Omental fat pad (tissue), 3 donors: ENCODE measurements at regions not wholly inside any gene's neighbourhood (a gene's known extent, or its start where the extent isn't known, plus 50 kb on each side); places are given as distances from the start of the nearest gene placed in this dataset.

Experiments used
- ATAC-seq: fragments of 150-250 bp; one replicate; pipeline ENCODE4 v1.9.1; 2016; ENCODE audit warnings: mild to moderate bottlenecking, moderate library complexity; ENCODE audit not compliant: low FRiP score
- DNase-seq: peaks from one replicate; pipeline ENCODE4 v3.0.0-alpha.2; 2019; ENCODE audit warnings: low spot score
- TF ChIP-seq, protein P1 (sequence below), 3 donors: fragments of 450-650 bp; IDR thresholded peaks; one replicate each; pipeline ENCODE4 v1.5.1; 2016 to 2017; ENCODE audit warnings: antibody characterized with exemption in 3 of 3, mild to moderate bottlenecking in 3 of 3, moderate library complexity in 2 of 3

DNA sequence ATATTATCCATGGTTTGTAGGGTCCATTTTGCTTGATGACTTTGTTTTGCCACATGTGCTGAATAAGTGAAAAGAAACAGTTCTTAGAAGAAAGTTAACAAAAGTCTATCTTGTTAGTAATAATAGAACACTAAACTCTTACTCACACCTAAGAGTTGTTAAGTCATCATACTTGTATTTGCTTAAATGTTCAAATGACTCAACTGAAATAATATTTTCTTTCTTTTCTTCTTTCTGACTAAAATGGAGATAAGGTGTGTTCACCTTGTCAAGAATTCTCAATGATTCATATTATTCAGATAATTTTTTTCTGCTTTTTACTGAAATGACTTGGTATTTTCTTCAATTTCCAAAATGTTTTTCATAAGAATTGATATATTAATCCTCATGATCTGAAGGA lies 327.2 kb downstream of the HTR1B start:
- no peak for ATAC-seq
- TF ChIP-seq, protein P1, sequence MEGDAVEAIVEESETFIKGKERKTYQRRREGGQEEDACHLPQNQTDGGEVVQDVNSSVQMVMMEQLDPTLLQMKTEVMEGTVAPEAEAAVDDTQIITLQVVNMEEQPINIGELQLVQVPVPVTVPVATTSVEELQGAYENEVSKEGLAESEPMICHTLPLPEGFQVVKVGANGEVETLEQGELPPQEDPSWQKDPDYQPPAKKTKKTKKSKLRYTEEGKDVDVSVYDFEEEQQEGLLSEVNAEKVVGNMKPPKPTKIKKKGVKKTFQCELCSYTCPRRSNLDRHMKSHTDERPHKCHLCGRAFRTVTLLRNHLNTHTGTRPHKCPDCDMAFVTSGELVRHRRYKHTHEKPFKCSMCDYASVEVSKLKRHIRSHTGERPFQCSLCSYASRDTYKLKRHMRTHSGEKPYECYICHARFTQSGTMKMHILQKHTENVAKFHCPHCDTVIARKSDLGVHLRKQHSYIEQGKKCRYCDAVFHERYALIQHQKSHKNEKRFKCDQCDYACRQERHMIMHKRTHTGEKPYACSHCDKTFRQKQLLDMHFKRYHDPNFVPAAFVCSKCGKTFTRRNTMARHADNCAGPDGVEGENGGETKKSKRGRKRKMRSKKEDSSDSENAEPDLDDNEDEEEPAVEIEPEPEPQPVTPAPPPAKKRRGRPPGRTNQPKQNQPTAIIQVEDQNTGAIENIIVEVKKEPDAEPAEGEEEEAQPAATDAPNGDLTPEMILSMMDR (IDR thresholded peaks at IDR 0.05) = no peak
- DNase-seq = no peak

DNA sequence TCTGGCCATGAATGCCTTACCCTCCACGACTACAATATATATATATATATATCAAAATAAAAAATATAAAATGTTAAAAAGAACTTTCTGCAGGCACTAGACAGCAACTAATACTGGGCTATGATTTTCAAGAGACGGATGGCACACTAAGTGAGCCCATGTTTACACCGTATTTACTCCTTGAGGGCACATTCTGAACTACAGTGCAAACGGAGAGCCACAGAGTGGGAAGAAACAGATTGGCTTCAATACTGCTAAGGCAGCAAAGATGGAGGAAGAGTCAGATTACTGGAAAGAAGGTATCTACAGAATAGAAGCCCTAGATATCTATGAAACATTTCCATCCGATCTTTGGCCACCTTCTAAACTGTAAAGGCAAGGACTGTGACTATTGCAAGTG lies 330.3 kb downstream of the HTR1B start:
- TF ChIP-seq, protein P1 (IDR thresholded peaks at IDR 0.05) = no peak
- DNase-seq = no peak
- no peak for ATAC-seq

DNA sequence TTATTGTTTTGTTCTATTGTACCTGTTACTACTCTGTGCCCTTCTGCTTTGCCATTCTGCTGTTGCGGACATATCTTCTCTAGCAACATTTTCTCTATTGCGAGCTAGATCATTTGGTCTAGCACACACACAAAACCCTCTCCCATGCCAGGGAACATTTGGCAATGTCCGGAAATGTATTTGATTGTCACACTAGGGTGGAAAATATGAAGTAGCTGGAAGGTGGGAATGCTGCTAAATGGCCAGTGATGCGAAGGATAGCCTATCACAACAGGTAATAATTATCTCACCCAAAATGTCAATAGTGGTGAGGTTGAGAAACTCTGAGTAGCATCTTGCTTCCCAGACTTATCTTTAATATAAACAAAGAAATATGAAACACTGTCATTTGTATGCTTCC lies 331.9 kb downstream of the HTR1B start:
- TF ChIP-seq, protein P1 (IDR thresholded peaks at IDR 0.05) = no peak
- DNase-seq (no peak), ATAC-seq (no peak)

GRCh38 chr6:77124604-77125003 lies 338.7 kb downstream of the HTR1B start:
- ATAC-seq (no peak), DNase-seq (no peak)
- TF ChIP-seq, protein P1 (IDR thresholded peaks at IDR 0.05) = no peak

- TF ChIP-seq, protein P1 (IDR thresholded peaks at IDR 0.05) = no peak
- no peak for ATAC-seq
- no peak for DNase-seq
These were observed 339.8 kb downstream of the HTR1B start for GRCh38 chr6:77123527-77123926.

- ATAC-seq (no peak), DNase-seq (no peak)
- TF ChIP-seq, protein P1 (IDR thresholded peaks at IDR 0.05) = no peak
These were observed 356.3 kb downstream of the HTR1B start for GRCh38 chr6:77106992-77107391.

- no peak for DNase-seq
- ATAC-seq = no peak
- TF ChIP-seq, protein P1 (IDR thresholded peaks at IDR 0.05) = no peak
These were observed 358.2 kb downstream of the HTR1B start for GRCh38 chr6:77105091-77105490.
